Endodermal cell (in vitro differentiated cells): ENCODE measurements at regions not wholly inside any gene's neighbourhood (a gene's known extent, or its start where the extent isn't known, plus 50 kb on each side); places are given as distances from the start of the nearest gene placed in this dataset.

ENCODE experiments used
- DNase-seq: peaks from one replicate; pipeline ENCODE4 v3.0.0-alpha.2; 2017
- H3K27ac ChIP-seq: 2 replicates; pipeline ENCODE4 v1.5.1; 2013; ENCODE audit warnings: mild to moderate bottlenecking, low read depth, low read length, moderate library complexity
- H3K27me3 ChIP-seq: 2 replicates; pipeline ENCODE4 v1.6.1; 2013; ENCODE audit warnings: mild to moderate bottlenecking, low read length, moderate library complexity; ENCODE audit not compliant: insufficient read depth, control insufficient read depth, poor library complexity, severe bottlenecking
- H3K36me3 ChIP-seq: 2 replicates; pipeline ENCODE4 v1.7.0; 2013; ENCODE audit warnings: mild to moderate bottlenecking, low read length, moderate library complexity; ENCODE audit not compliant: control insufficient read depth, insufficient read depth
- H3K4me1 ChIP-seq: one replicate; pipeline ENCODE4 v1.7.0; 2013; ENCODE audit warnings: low read length; ENCODE audit not compliant: control insufficient read depth, insufficient read depth
- H3K4me3 ChIP-seq: 2 replicates; pipeline ENCODE4 v1.5.1; 2013; ENCODE audit warnings: mild to moderate bottlenecking, low read length, moderate library complexity
- H3K9ac ChIP-seq: 2 replicates; pipeline ENCODE4 v1.6.1; 2013; ENCODE audit warnings: mild to moderate bottlenecking, low read length, moderate library complexity; ENCODE audit not compliant: poor library complexity, severe bottlenecking; ENCODE audit errors: extremely low read depth
- H3K9me3 ChIP-seq: 2 replicates; pipeline ENCODE4 v1.6.1; 2013; ENCODE audit warnings: mild to moderate bottlenecking, low read length, moderate library complexity; ENCODE audit not compliant: control insufficient read depth
- H3K27ac Mint-ChIP-seq: 2 replicates; pipeline ENCODE4 v1.8.0; 2020; ENCODE audit warnings: mixed read lengths
- H3K27me3 Mint-ChIP-seq: 2 replicates; pipeline ENCODE4 v1.8.0; 2021; ENCODE audit warnings: mild to moderate bottlenecking, mixed read lengths; ENCODE audit not compliant: insufficient read depth
- H3K36me3 Mint-ChIP-seq: 2 replicates; pipeline ENCODE4 v1.8.0; 2020; ENCODE audit warnings: low read depth, mixed read lengths
- H3K4me1 Mint-ChIP-seq: 2 replicates; pipeline ENCODE4 v1.8.0; 2020; ENCODE audit warnings: mixed read lengths
- H3K4me3 Mint-ChIP-seq: 2 replicates; pipeline ENCODE4 v1.8.0; 2020; ENCODE audit warnings: mild to moderate bottlenecking, moderate library complexity, mixed read lengths
- H3K9me3 Mint-ChIP-seq: 2 replicates; pipeline ENCODE4 v1.8.0; 2020; ENCODE audit warnings: mild to moderate bottlenecking, mixed read lengths
- CTCF ChIP-seq: fragments of 200-600 bp; sonication (generic); conservative IDR thresholded peaks from 2 replicates; pipeline ENCODE4 v1.5.0; 2021; ENCODE audit warnings: antibody characterized with exemption, mild to moderate bottlenecking
- WGBS, 2 experiments: methylation state at CpG; one replicate each; pipeline versions ENCODE4 v1.1.5 to v1.1.7; 2013; ENCODE audit warnings: missing lambda C conversion rate in 2 of 2, mixed read lengths in 1 of 2; ENCODE audit not compliant: insufficient coverage in 1 of 2, insufficient read length in 1 of 2; 5-methylcytosine and 5-hydroxymethylcytosine counted together

DNA sequence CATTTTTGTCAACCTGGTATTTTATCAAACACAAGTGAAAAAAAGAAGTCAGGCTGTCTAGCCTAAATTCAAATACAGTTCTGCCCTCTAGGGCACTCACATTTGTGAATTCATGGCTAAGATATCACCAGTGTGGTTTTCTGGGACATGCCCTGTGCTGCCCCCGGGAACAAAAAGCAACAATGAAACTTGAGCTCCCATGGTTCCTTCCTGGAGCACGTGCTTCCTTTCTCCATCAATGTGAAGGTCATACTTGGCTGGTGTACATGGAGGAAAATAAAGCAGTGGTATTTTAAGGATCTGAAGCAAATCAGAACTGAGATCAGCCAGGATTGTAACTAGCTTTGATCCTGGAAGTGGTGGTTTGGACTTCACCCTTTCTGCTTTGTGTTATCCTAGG lies 128.9 kb upstream of the FRMD4A start:
- Mint-ChIP-seq H3K9me3 (peaks cover 42% of the 10 kb centered on the region), H3K4me3 (no peak overlapping the region), H3K36me3 (peaks cover 3% of the 10 kb centered on the region), H3K27ac (no peak overlapping the region), H3K27me3 (peaks cover 3% of the 10 kb centered on the region), H3K4me1 (peaks cover 12% of the 10 kb centered on the region)
- Histone ChIP-seq H3K4me1 (no peaks in the 10 kb centered on the region), H3K36me3 (no peaks in the 10 kb centered on the region), H3K27me3 (no peaks in the 10 kb centered on the region), H3K4me3 (no peak overlapping the region), H3K9me3 (peaks cover 43% of the 10 kb centered on the region), H3K9ac (no peak overlapping the region), H3K27ac (no peak overlapping the region)
- WGBS, 2 experiments = 86 to 90% methylated on average over 2 of the region's 2 CpGs
- DNase-seq = no peak
- TF ChIP-seq CTCF = no peak

DNA sequence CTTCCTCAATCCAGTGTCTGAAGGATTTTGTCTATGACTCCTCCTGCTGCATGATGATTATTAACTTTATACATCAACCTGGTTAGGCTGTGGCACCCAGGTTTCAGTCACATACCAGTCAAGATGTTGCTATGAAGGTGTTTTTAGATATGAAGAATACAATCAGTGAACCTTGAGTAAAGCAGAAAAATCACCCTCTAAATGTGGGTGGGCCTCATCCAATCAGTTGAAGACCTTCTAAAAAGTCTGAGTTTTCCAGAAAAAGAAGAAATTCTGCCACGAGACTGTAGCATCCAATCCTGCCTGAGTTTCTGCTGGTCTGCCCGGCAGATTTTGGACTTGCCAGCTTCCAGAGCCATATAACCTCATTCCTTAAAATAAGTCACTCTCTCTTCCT lies 126.1 kb upstream of the FRMD4A start:
- 88 to 94% methylated on average over 2 of the region's 2 CpGs for WGBS, 2 experiments
- H3K27ac ChIP-seq = no peak overlapping the region
- DNase-seq = no peak
- H3K9me3 Mint-ChIP-seq = peaks cover 25% of the 10 kb centered on the region
- H3K27me3 ChIP-seq = no peaks in the 10 kb centered on the region
- no peak overlapping the region for H3K4me3 ChIP-seq
- H3K36me3 ChIP-seq = no peaks in the 10 kb centered on the region
- no peaks in the 10 kb centered on the region for H3K36me3 Mint-ChIP-seq
- no peak for TF ChIP-seq CTCF
- peaks cover 12% of the 10 kb centered on the region for H3K4me1 Mint-ChIP-seq
- H3K4me1 ChIP-seq = no peaks in the 10 kb centered on the region
- H3K27me3 Mint-ChIP-seq = peaks cover 3% of the 10 kb centered on the region
- no peak overlapping the region for H3K27ac Mint-ChIP-seq
- no peak overlapping the region for H3K9ac ChIP-seq
- H3K9me3 ChIP-seq = peaks cover 27% of the 10 kb centered on the region
- no peak overlapping the region for H3K4me3 Mint-ChIP-seq

DNA sequence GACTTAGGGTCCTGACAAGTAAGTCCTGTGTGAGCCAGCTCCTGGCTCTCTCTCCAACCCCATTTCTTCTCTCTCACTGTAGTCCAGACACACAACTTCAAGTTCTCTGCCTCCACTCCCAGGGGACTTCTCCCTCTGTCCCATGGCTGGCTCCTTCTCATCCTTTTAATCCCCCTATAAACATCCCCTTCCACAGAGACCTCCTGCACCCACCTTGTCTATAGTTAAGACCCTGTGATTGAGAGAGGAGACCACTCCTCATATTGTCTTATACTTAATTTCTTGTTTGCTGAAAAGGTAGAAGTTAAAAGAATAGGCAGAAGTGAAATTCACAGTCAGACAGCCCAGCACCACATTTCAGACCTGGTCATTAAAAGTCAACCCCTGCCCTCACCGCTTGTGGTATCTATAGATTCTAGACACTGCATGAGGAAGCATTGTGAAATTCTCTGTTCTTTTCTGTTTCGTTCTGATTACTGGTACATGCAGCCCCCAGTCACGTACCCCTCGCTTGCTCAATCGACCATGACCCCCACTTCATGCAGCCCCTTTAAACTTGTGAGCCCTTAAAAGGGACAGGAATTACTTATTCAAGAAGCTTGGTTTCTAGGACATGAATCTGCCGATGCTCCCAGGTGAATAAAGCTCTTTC lies 125.6 kb upstream of the FRMD4A start:
- Histone ChIP-seq H3K9me3 (peaks cover 30% of the 10 kb centered on the region), H3K9ac (no peak overlapping the region), H3K4me1 (no peaks in the 10 kb centered on the region), H3K27ac (no peak overlapping the region), H3K36me3 (no peaks in the 10 kb centered on the region), H3K27me3 (no peaks in the 10 kb centered on the region), H3K4me3 (no peak overlapping the region)
- no peak for TF ChIP-seq CTCF
- no peaks in the 10 kb centered on the region for H3K36me3 Mint-ChIP-seq
- peaks cover 9% of the 10 kb centered on the region for H3K4me1 Mint-ChIP-seq
- peaks cover 30% of the 10 kb centered on the region for H3K9me3 Mint-ChIP-seq
- peaks cover 3% of the 10 kb centered on the region for H3K27me3 Mint-ChIP-seq
- DNase-seq = no peak
- 93 to 94% methylated on average over 5 to 6 of the region's 6 CpGs for WGBS, 2 experiments
- H3K27ac Mint-ChIP-seq = no peak overlapping the region
- no peak overlapping the region for H3K4me3 Mint-ChIP-seq
